ENCODE measurements at regions not wholly inside any gene's neighbourhood (a gene's known extent, or its start where the extent isn't known, plus 50 kb on each side); places are given as distances from the start of the nearest gene placed in this dataset.

GRCh38 chr9:24462951-24463350 lies 82.7 kb downstream of the IZUMO3 start:
- Histone ChIP-seq H3K9me3 (no peaks in the 10 kb centered on the region), H3K4me3 (no peak overlapping the region), H3K4me1 (ENCODE audit: insufficient read depth) (no peaks in the 10 kb centered on the region), H3K27me3 (no peaks in the 10 kb centered on the region), H3K36me3 (no peaks in the 10 kb centered on the region), H3K27ac (no peak overlapping the region)
- 70 to 79% (median 72%) methylated on average over 4 of the region's 4 CpGs for WGBS, 3 donors
- no peak for DNase-seq
- intact Hi-C loops (cut with DNase I), result no loop called here
- TF ChIP-seq EP300 (IDR thresholded peaks at IDR 0.05), result no peak
- no peak for TF ChIP-seq POLR2A (IDR thresholded peaks at IDR 0.05)
- no peak for TF ChIP-seq CTCF (IDR thresholded peaks at IDR 0.05)

GRCh38 chr9:24460781-24461180 lies 84.9 kb downstream of the IZUMO3 start:
- H3K27me3 ChIP-seq, result no peaks in the 10 kb centered on the region
- no peak for DNase-seq
- H3K4me3 ChIP-seq, result no peak overlapping the region
- no peak for TF ChIP-seq POLR2A (IDR thresholded peaks at IDR 0.05)
- TF ChIP-seq EP300 (IDR thresholded peaks at IDR 0.05), result no peak
- TF ChIP-seq CTCF (IDR thresholded peaks at IDR 0.05), result no peak
- no peaks in the 10 kb centered on the region for H3K9me3 ChIP-seq
- no peaks in the 10 kb centered on the region for H3K36me3 ChIP-seq
- WGBS, 3 donors, result 95 to 96% (median 95%) methylated on average over 5 of the region's 5 CpGs
- H3K4me1 ChIP-seq (ENCODE audit: insufficient read depth), result no peaks in the 10 kb centered on the region
- no peak overlapping the region for H3K27ac ChIP-seq
- intact Hi-C loops (cut with DNase I), result no loop called here

GRCh38 chr9:24459953-24460352 lies 85.7 kb downstream of the IZUMO3 start:
- H3K27ac ChIP-seq, result no peak overlapping the region
- intact Hi-C loops (cut with DNase I), result no loop called here
- H3K27me3 ChIP-seq, result no peaks in the 10 kb centered on the region
- H3K4me3 ChIP-seq, result no peak overlapping the region
- DNase-seq, result no peak
- TF ChIP-seq EP300 (IDR thresholded peaks at IDR 0.05) (no peak), CTCF (IDR thresholded peaks at IDR 0.05) (no peak), POLR2A (IDR thresholded peaks at IDR 0.05) (no peak)
- H3K9me3 ChIP-seq, result no peaks in the 10 kb centered on the region
- H3K4me1 ChIP-seq (ENCODE audit: insufficient read depth), result no peaks in the 10 kb centered on the region
- H3K36me3 ChIP-seq, result no peaks in the 10 kb centered on the region
- 1 to 14% (median 7%) methylated on average over 1 of the region's 1 CpG for WGBS, 3 donors

- WGBS, 3 donors, result 63 to 79% (median 66%) methylated on average over 2 of the region's 2 CpGs
- Histone ChIP-seq H3K4me1 (ENCODE audit: insufficient read depth) (no peaks in the 10 kb centered on the region), H3K27me3 (no peaks in the 10 kb centered on the region), H3K27ac (no peak overlapping the region), H3K36me3 (no peaks in the 10 kb centered on the region), H3K9me3 (no peaks in the 10 kb centered on the region), H3K4me3 (no peak overlapping the region)
- no peak for DNase-seq
- TF ChIP-seq EP300 (IDR thresholded peaks at IDR 0.05), result no peak
- TF ChIP-seq POLR2A (IDR thresholded peaks at IDR 0.05), result no peak
- TF ChIP-seq CTCF (IDR thresholded peaks at IDR 0.05), result no peak
- intact Hi-C loops (cut with DNase I), result no loop called here
These were observed 94.4 kb downstream of the IZUMO3 start for GRCh38 chr9:24451346-24451745.

GRCh38 chr9:24449976-24450375 lies 95.7 kb downstream of the IZUMO3 start:
- no peak for TF ChIP-seq EP300 (IDR thresholded peaks at IDR 0.05)
- no peak for TF ChIP-seq CTCF (IDR thresholded peaks at IDR 0.05)
- no peak for TF ChIP-seq POLR2A (IDR thresholded peaks at IDR 0.05)
- Histone ChIP-seq H3K36me3 (no peaks in the 10 kb centered on the region), H3K4me1 (ENCODE audit: insufficient read depth) (no peaks in the 10 kb centered on the region), H3K27me3 (no peaks in the 10 kb centered on the region), H3K27ac (no peak overlapping the region), H3K9me3 (no peaks in the 10 kb centered on the region), H3K4me3 (no peak overlapping the region)
- no peak for DNase-seq
- intact Hi-C loops (cut with DNase I), result no loop called here
- WGBS, 3 donors, result 29 to 35% (median 33%) methylated on average over 1 of the region's 1 CpG

Measured in ovary (tissue), 7 donors.